ENCODE measurements at regions not wholly inside any gene's neighbourhood (a gene's known extent, or its start where the extent isn't known, plus 50 kb on each side); places are given as distances from the start of the nearest gene placed in this dataset.
"Not testable (repeated sequence)": the region's sequence is repeated elsewhere in the genome, so short reads cannot be mapped to it uniquely, and the experiment has no call there.

- ATAC-seq (no peak), DNase-seq (no peak)
- H3K4me3 ChIP-seq, result no peak overlapping the region
- TF ChIP-seq CTCF (IDR thresholded peaks at IDR 0.05) (no peak), POLR2A (IDR thresholded peaks at IDR 0.05) (no peak)
- H3K4me1 ChIP-seq, result no peaks in the 10 kb centered on the region
- no peaks in the 10 kb centered on the region for H3K36me3 ChIP-seq (replicated peaks in 1 of 2; ENCODE audit: insufficient read depth in 1 of 2, low read depth in 2 of 2)
- H3K9me3 ChIP-seq, result no peaks in the 10 kb centered on the region
- intact Hi-C loops (cut with DNase I), result no loop called here
- no peaks in the 10 kb centered on the region for H3K27me3 ChIP-seq
- WGBS, 2 donors, result 49 to 66% methylated on average over 4 of the region's 4 CpGs
- H3K27ac ChIP-seq, result no peak overlapping the region
These were observed 514.7 kb upstream of the SPANXN1 start for GRCh38 chrX:144732588-144732987.

GRCh38 chrX:144738246-144738645, 509.1 kb upstream of the SPANXN1 start:
- no peak for TF ChIP-seq POLR2A (IDR thresholded peaks at IDR 0.05)
- no peak for TF ChIP-seq CTCF (IDR thresholded peaks at IDR 0.05)
- H3K27ac ChIP-seq, result no peak overlapping the region
- ATAC-seq, result no peak
- no peaks in the 10 kb centered on the region for H3K36me3 ChIP-seq (replicated peaks in 1 of 2; ENCODE audit: insufficient read depth in 1 of 2, low read depth in 2 of 2)
- H3K27me3 ChIP-seq, result no peaks in the 10 kb centered on the region
- intact Hi-C loops (cut with DNase I), result no loop called here
- no peak for DNase-seq
- H3K9me3 ChIP-seq, result no peaks in the 10 kb centered on the region
- WGBS, 2 donors, result 55 to 72% methylated on average over 2 of the region's 2 CpGs
- no peaks in the 10 kb centered on the region for H3K4me1 ChIP-seq
- no peak overlapping the region for H3K4me3 ChIP-seq

GRCh38 chrX:144768540-144768939, 478.8 kb upstream of the SPANXN1 start:
- Histone ChIP-seq H3K9me3 (no peaks in the 10 kb centered on the region), H3K4me1 (no peaks in the 10 kb centered on the region), H3K36me3 (replicated peaks in 1 of 2; ENCODE audit: insufficient read depth in 1 of 2, low read depth in 2 of 2) (no peaks in the 10 kb centered on the region), H3K4me3 (no peak overlapping the region), H3K27me3 (no peaks in the 10 kb centered on the region), H3K27ac (no peak overlapping the region)
- no peak for ATAC-seq
- TF ChIP-seq POLR2A (IDR thresholded peaks at IDR 0.05), result no peak
- TF ChIP-seq CTCF (IDR thresholded peaks at IDR 0.05), result no peak
- no peak for DNase-seq
- intact Hi-C loops (cut with DNase I), result no loop called here

- H3K4me3 ChIP-seq; H3K27ac ChIP-seq; H3K9me3 ChIP-seq; H3K27me3 ChIP-seq; ATAC-seq; H3K4me1 ChIP-seq; intact Hi-C loops (cut with DNase I); H3K36me3 ChIP-seq (replicated peaks in 1 of 2; ENCODE audit: insufficient read depth in 1 of 2, low read depth in 2 of 2); DNase-seq: not testable (repeated sequence)
- WGBS, 2 donors, result 100% methylated on average over 2 of the region's 19 CpGs; no CpG with 5 or more reads in 1 of the 2 donors
These were observed 463.8 kb upstream of the SPANXN1 start for GRCh38 chrX:144783528-144783927.

GRCh38 chrX:144790148-144790547, 457.2 kb upstream of the SPANXN1 start:
- TF ChIP-seq POLR2A (IDR thresholded peaks at IDR 0.05) (no peak), CTCF (IDR thresholded peaks at IDR 0.05) (no peak)
- Histone ChIP-seq H3K36me3 (replicated peaks in 1 of 2; ENCODE audit: insufficient read depth in 1 of 2, low read depth in 2 of 2) (no peaks in the 10 kb centered on the region), H3K9me3 (no peaks in the 10 kb centered on the region), H3K4me3 (no peak overlapping the region), H3K27ac (no peak overlapping the region), H3K4me1 (no peaks in the 10 kb centered on the region), H3K27me3 (no peaks in the 10 kb centered on the region)
- 73 to 78% methylated on average over 2 of the region's 2 CpGs for WGBS, 2 donors
- DNase-seq (no peak), ATAC-seq (no peak)
- intact Hi-C loops (cut with DNase I), result no loop called here
